HEK293 (cell line): ENCODE measurements at regions not wholly inside any gene's neighbourhood (a gene's known extent, or its start where the extent isn't known, plus 50 kb on each side); places are given as distances from the start of the nearest gene placed in this dataset.

Source experiments
- CTCF ChIP-seq: fragments of 450-650 bp; formaldehyde crosslinking; IDR thresholded peaks from 2 replicates; pipeline ENCODE4 v1.5.1; 2016; ENCODE audit warnings: missing biosample characterization, missing genetic modification characterization
- SALL2 ChIP-seq: fragments of 450-650 bp; formaldehyde crosslinking; IDR thresholded peaks from 2 replicates; pipeline ENCODE4 v1.5.0; 2017; ENCODE audit warnings: missing biosample characterization, mild to moderate bottlenecking, missing genetic modification characterization, borderline replicate concordance
- ZBTB49 ChIP-seq: fragments of 450-650 bp; formaldehyde crosslinking; IDR thresholded peaks from 2 replicates; pipeline ENCODE4 v1.5.1; 2016; ENCODE audit warnings: missing biosample characterization, missing genetic modification characterization, low read depth
- ZNF24 ChIP-seq: fragments of 450-650 bp; formaldehyde crosslinking; IDR thresholded peaks from 2 replicates; pipeline ENCODE4 v1.5.1; 2016; ENCODE audit warnings: missing biosample characterization, missing genetic modification characterization
- ZNF362 ChIP-seq: fragments of 450-650 bp; formaldehyde crosslinking; IDR thresholded peaks from 2 replicates; pipeline ENCODE4 v1.5.1; 2016; ENCODE audit warnings: missing biosample characterization, missing genetic modification characterization
- ZNF501 ChIP-seq: fragments of 450-650 bp; formaldehyde crosslinking; IDR thresholded peaks from 2 replicates; pipeline ENCODE4 v1.5.1; 2016; ENCODE audit warnings: missing biosample characterization, missing genetic modification characterization
- ZNF670 ChIP-seq: fragments of 450-650 bp; formaldehyde crosslinking; IDR thresholded peaks from 2 replicates; pipeline ENCODE4 v1.5.1; 2016; ENCODE audit warnings: missing biosample characterization, missing genetic modification characterization, low read depth
- TF ChIP-seq, protein P1 (sequence below): sonication (generic); formaldehyde crosslinking; IDR thresholded peaks from 2 replicates; pipeline ENCODE4 v1.8.1; 2022; ENCODE audit warnings: mild to moderate bottlenecking, moderate library complexity, missing genetic modification reagents
- TF ChIP-seq, protein P2 (sequence below): fragments of 450-650 bp; formaldehyde crosslinking; IDR thresholded peaks from 2 replicates; pipeline ENCODE4 v1.5.1; 2016; ENCODE audit warnings: missing biosample characterization, missing genetic modification characterization

GRCh38 chr5:54828151-54828550, 157.2 kb downstream of the ESM1 start:
- TF ChIP-seq CTCF (tag by site-specific recombination) (no peak), ZNF501 (tag by site-specific recombination) (no peak), SALL2 (no peak), ZBTB49 (no peak), ZNF670 (tag by site-specific recombination) (no peak), ZNF24 (tag by site-specific recombination) (no peak), ZNF362 (tag by site-specific recombination) (no peak)
- TF ChIP-seq, protein P1, sequence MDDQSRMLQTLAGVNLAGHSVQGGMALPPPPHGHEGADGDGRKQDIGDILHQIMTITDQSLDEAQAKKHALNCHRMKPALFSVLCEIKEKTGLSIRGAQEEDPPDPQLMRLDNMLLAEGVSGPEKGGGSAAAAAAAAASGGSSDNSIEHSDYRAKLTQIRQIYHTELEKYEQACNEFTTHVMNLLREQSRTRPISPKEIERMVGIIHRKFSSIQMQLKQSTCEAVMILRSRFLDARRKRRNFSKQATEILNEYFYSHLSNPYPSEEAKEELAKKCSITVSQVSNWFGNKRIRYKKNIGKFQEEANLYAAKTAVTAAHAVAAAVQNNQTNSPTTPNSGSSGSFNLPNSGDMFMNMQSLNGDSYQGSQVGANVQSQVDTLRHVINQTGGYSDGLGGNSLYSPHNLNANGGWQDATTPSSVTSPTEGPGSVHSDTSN (CRISPR knock-in tag): no peak
- TF ChIP-seq, protein P2, sequence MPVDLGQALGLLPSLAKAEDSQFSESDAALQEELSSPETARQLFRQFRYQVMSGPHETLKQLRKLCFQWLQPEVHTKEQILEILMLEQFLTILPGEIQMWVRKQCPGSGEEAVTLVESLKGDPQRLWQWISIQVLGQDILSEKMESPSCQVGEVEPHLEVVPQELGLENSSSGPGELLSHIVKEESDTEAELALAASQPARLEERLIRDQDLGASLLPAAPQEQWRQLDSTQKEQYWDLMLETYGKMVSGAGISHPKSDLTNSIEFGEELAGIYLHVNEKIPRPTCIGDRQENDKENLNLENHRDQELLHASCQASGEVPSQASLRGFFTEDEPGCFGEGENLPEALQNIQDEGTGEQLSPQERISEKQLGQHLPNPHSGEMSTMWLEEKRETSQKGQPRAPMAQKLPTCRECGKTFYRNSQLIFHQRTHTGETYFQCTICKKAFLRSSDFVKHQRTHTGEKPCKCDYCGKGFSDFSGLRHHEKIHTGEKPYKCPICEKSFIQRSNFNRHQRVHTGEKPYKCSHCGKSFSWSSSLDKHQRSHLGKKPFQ (tag by site-specific recombination): no peak
